ENCODE measurements at regions not wholly inside any gene's neighbourhood (a gene's known extent, or its start where the extent isn't known, plus 50 kb on each side); places are given as distances from the start of the nearest gene placed in this dataset.

DNA sequence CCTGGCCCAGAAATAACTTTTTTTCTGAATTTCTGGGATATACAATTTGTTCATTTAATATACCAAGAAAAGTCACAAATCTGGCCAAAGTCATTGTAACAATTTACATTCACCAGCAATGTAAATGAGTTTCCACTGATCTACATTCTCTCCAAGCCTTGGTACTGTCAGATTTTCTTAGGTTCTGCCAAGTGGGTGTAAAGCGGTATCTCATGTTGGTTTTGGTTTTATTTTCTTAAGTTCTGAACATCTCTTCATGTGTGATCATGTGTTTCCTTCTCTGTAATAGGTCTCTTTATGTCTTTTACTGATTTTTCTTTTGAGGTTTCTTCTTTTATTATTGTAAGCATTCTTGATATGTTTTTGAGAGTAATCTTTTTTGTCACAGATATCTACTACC lies 235.6 kb upstream of the COL8A1 start:
- TF ChIP-seq POLR2A (IDR thresholded peaks at IDR 0.05; ENCODE audit: low read depth, low read length) (no peak), TAF1 (IDR thresholded peaks at IDR 0.05; ENCODE audit: borderline replicate concordance, low read depth, low read length) (no peak), POLR2AphosphoS5 (IDR thresholded peaks at IDR 0.05; ENCODE audit: low read depth, low read length) (no peak)

All from GM12892 (cell line).